Transverse colon (tissue), 4 donors: ENCODE measurements at regions not wholly inside any gene's neighbourhood (a gene's known extent, or its start where the extent isn't known, plus 50 kb on each side); places are given as distances from the start of the nearest gene placed in this dataset.
A peak's percentile ranks its signal among the peaks of the same experiment; 100 is the strongest.

Source experiments
- DNase-seq: peaks from one replicate; pipeline ENCODE4 v3.0.0-alpha.2; 2019
- H3K27ac ChIP-seq, 4 donors: fragments of 200-600 bp; sonication (generic); 2 replicates each; pipeline ENCODE4 v1.5.1; 2016 to 2018; ENCODE audit warnings: inconsistent platforms in 4 of 4
- H3K27me3 ChIP-seq: fragments of 200-600 bp; sonication (generic); 2 replicates; pipeline ENCODE4 v1.5.1; 2017; ENCODE audit warnings: inconsistent platforms
- H3K36me3 ChIP-seq, 4 donors: fragments of 200-600 bp; sonication (generic); 2 replicates each; pipeline ENCODE4 v1.5.1; 2017 to 2019; ENCODE audit warnings: inconsistent platforms in 4 of 4
- H3K4me1 ChIP-seq, 4 donors: fragments of 200-600 bp; sonication (generic); 2 replicates each; pipeline ENCODE4 v1.5.1; 2017 to 2020; ENCODE audit warnings: inconsistent platforms in 4 of 4
- H3K4me3 ChIP-seq, 4 donors: fragments of 200-600 bp; sonication (generic); 1 replicate in 1 of 4; 2 replicates in 3 of 4; pipeline versions ENCODE4 v1.5.1 to v1.6.1; 2017 to 2019; ENCODE audit warnings: inconsistent platforms in 4 of 4
- H3K9me3 ChIP-seq, 2 donors: fragments of 200-600 bp; sonication (generic); 2 replicates each; pipeline ENCODE4 v1.5.1; 2017 to 2019; ENCODE audit warnings: inconsistent platforms in 2 of 2
- CTCF ChIP-seq, 5 experiments: fragments of 200-600 bp in 3 of 5; fragments of 450-650 bp in 2 of 5; sonication (generic) in 3 of 5; IDR thresholded peaks; 1 replicate in 2 of 5; 2 replicates in 3 of 5; pipeline ENCODE4 v1.5.1; 2016 to 2017; ENCODE audit warnings: antibody characterized with exemption in 5 of 5, inconsistent platforms in 3 of 5, mild to moderate bottlenecking in 2 of 5, moderate library complexity in 1 of 5
- EP300 ChIP-seq: sonication (generic); formaldehyde crosslinking; IDR thresholded peaks from one replicate; pipeline ENCODE4 v1.6.1; 2017; ENCODE audit warnings: antibody characterized with exemption, low read depth
- POLR2A ChIP-seq: fragments of 450-650 bp; IDR thresholded peaks from one replicate; pipeline ENCODE4 v1.6.1; 2016; ENCODE audit warnings: antibody characterized with exemption, mild to moderate bottlenecking, moderate library complexity
- POLR2AphosphoS5 ChIP-seq, 3 donors: sonication (generic); formaldehyde crosslinking; IDR thresholded peaks; one replicate each; pipeline ENCODE4 v1.6.1; 2016; ENCODE audit warnings: antibody characterized with exemption in 3 of 3
- WGBS, 2 donors: methylation state at CpG; one replicate each; pipeline ENCODE4 v1.1.5; 2018; ENCODE audit warnings: low coverage in 1 of 2; 5-methylcytosine and 5-hydroxymethylcytosine counted together
- in situ Hi-C, 4 donors: fragments of 200-750 bp; cut with MboI; loops; one replicate each; pipeline versions ENCODE4 v1.15.0 to v1.15.1; 2017; ENCODE audit warnings: low sequenced_read_pairs in 3 of 4, low pct_ligation_motif_present in 1 of 4, low pct_unique_long_range_greater_than_20kb in 1 of 4
- intact Hi-C: fragments of 100-400 bp; cut with DNase I; formaldehyde crosslinking; loops from one replicate; pipeline ENCODE4 v1.15.1; 2023; ENCODE audit warnings: low total_unique reads

GRCh38 chr6:113633638-113634037 lies 223.5 kb upstream of the MARCKS start:
- in situ Hi-C loops (loop anchor here in 1 of 4 donors (25.0 kb wide), 1 partner anchor 229 kb away; the partner anchor contains the start of gene MARCKS), intact Hi-C loops (no loop called here)
- TF ChIP-seq POLR2AphosphoS5 (IDR thresholded peaks at IDR 0.05) = no peak
- TF ChIP-seq EP300 = no peak
- no peak for TF ChIP-seq CTCF (IDR thresholded peaks at IDR 0.05)
- no peak for TF ChIP-seq POLR2A
- H3K27me3 ChIP-seq = no peaks in the 10 kb centered on the region
- peaks cover 12 to 79% (median 41%) of the 10 kb centered on the region in 4 donors for H3K4me1 ChIP-seq
- H3K36me3 ChIP-seq = no peaks in the 10 kb centered on the region
- DNase-seq = no peak
- H3K4me3 ChIP-seq = no peak overlapping the region
- no peaks in the 10 kb centered on the region for H3K9me3 ChIP-seq
- H3K27ac ChIP-seq = peak overlapping the region in 2 of 4 donors; percentile 38 to 74

- Histone ChIP-seq H3K27me3 (no peaks in the 10 kb centered on the region), H3K9me3 (no peaks in the 10 kb centered on the region), H3K36me3 (no peaks in the 10 kb centered on the region), H3K27ac (peak overlapping the region; percentile 8 to 41 (median 36)), H3K4me1 (peaks cover 12 to 73% (median 40%) of the 10 kb centered on the region in 4 donors), H3K4me3 (no peak overlapping the region)
- TF ChIP-seq EP300 (no peak), POLR2A (no peak), CTCF (IDR thresholded peaks at IDR 0.05) (no peak), POLR2AphosphoS5 (IDR thresholded peaks at IDR 0.05) (no peak)
- no peak for DNase-seq
- in situ Hi-C loops (loop anchor here in 1 of 4 donors (25.0 kb wide), 1 partner anchor 228 kb away; the partner anchor contains the start of gene MARCKS), intact Hi-C loops (no loop called here)
- 53 to 73% methylated on average over 3 to 4 of the region's 4 CpGs for WGBS, 2 donors
Measured at GRCh38 chr6:113634352-113635163, 222.6 kb upstream of the MARCKS start.

- in situ Hi-C loops (loop anchor here in 1 of 4 donors (25.0 kb wide), 1 partner anchor 227 kb away; the partner anchor contains the start of gene MARCKS), intact Hi-C loops (no loop called here)
- no peak for DNase-seq
- H3K27me3 ChIP-seq = no peaks in the 10 kb centered on the region
- no peaks in the 10 kb centered on the region for H3K9me3 ChIP-seq
- WGBS, 2 donors = 70 to 71% methylated on average over 1 of the region's 1 CpG
- TF ChIP-seq CTCF (IDR thresholded peaks at IDR 0.05) = no peak
- TF ChIP-seq EP300 = no peak
- TF ChIP-seq POLR2AphosphoS5 (IDR thresholded peaks at IDR 0.05) = no peak
- no peak for TF ChIP-seq POLR2A
- H3K4me1 ChIP-seq = peaks cover 12 to 68% (median 39%) of the 10 kb centered on the region in 4 donors
- no peaks in the 10 kb centered on the region for H3K36me3 ChIP-seq
- peak overlapping the region in 2 of 4 donors; percentile 38 to 41 for H3K27ac ChIP-seq
- no peak overlapping the region for H3K4me3 ChIP-seq
Measured at GRCh38 chr6:113635222-113635986, 221.7 kb upstream of the MARCKS start.

DNA sequence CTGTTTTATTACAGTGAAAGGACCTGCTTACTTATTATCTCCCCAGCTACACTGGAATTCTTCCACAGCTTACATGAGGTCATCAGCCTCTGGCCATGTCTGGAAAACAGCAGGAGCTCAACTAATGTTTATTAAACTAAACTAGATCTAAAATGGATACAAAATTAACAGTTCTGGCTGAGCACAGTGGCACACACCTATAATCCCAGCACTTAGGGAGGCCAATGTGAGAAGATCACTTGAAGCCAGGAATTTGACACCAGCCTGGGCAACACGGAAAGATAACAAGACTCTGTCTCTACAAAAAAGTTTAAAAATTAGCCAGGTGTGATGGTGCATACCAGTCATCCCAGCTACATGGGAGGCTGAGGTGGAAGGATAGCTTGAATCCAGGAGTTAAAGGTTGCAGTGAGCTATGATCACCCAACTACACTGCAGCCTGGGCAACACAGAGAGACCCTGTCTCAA lies 220.8 kb upstream of the MARCKS start:
- Histone ChIP-seq H3K27ac (peak overlapping the region; percentile 6 to 52 (median 36)), H3K4me3 (no peak overlapping the region), H3K9me3 (no peaks in the 10 kb centered on the region), H3K27me3 (no peaks in the 10 kb centered on the region), H3K4me1 (peaks cover 11 to 63% (median 39%) of the 10 kb centered on the region in 4 donors), H3K36me3 (no peaks in the 10 kb centered on the region)
- TF ChIP-seq POLR2A (no peak), POLR2AphosphoS5 (IDR thresholded peaks at IDR 0.05) (no peak), CTCF (IDR thresholded peaks at IDR 0.05) (no peak)
- WGBS, 2 donors = 17% methylated on average over 1 of the region's 1 CpG; no CpG with 5 or more reads in 1 of the 2 donors
- DNase-seq = no peak
- intact Hi-C loops (no loop called here), in situ Hi-C loops (loop anchor here in 1 of 4 donors (25.0 kb wide), 1 partner anchor 226 kb away; the partner anchor contains the start of gene MARCKS)
